IPS DF 19.7 (cell line): ENCODE measurements at regions not wholly inside any gene's neighbourhood (a gene's known extent, or its start where the extent isn't known, plus 50 kb on each side); places are given as distances from the start of the nearest gene placed in this dataset.

ENCODE experiments used
- DNase-seq: peaks from one replicate; pipeline ENCODE4 v3.0.0-alpha.2; 2013; ENCODE audit warnings: low read depth, low spot score

- DNase-seq, result no peak
Observed at GRCh38 chr7:123260428-123260960, 60.7 kb upstream of the SLC13A1 start.

- no peak for DNase-seq
Observed at GRCh38 chr7:123259759-123260158, 60.0 kb upstream of the SLC13A1 start.
